Glutamatergic neuron (in vitro differentiated cells): ENCODE measurements at regions not wholly inside any gene's neighbourhood (a gene's known extent, or its start where the extent isn't known, plus 50 kb on each side); places are given as distances from the start of the nearest gene placed in this dataset.
"Not testable (repeated sequence)": the region's sequence is repeated elsewhere in the genome, so short reads cannot be mapped to it uniquely, and the experiment has no call there.

ENCODE experiments used
- DNase-seq: peaks from one replicate; pipeline ENCODE4 v3.0.0; 2022
- H3K27ac Mint-ChIP-seq: one replicate; pipeline ENCODE4 v1.8.0; 2020; ENCODE audit warnings: mild to moderate bottlenecking, mixed read lengths, inconsistent platforms; ENCODE audit not compliant: unreplicated experiment
- H3K27me3 Mint-ChIP-seq: one replicate; pipeline ENCODE4 v1.8.0; 2020; ENCODE audit warnings: mild to moderate bottlenecking, moderate library complexity, mixed read lengths, inconsistent platforms; ENCODE audit not compliant: unreplicated experiment
- H3K36me3 Mint-ChIP-seq: one replicate; pipeline ENCODE4 v1.8.0; 2020; ENCODE audit warnings: mild to moderate bottlenecking, mixed read lengths, inconsistent platforms; ENCODE audit not compliant: unreplicated experiment
- H3K4me1 Mint-ChIP-seq: one replicate; pipeline ENCODE4 v1.8.0; 2020; ENCODE audit warnings: mild to moderate bottlenecking, low read depth, mixed read lengths, inconsistent platforms; ENCODE audit not compliant: unreplicated experiment
- H3K4me3 Mint-ChIP-seq: one replicate; pipeline ENCODE4 v1.8.0; 2020; ENCODE audit warnings: mild to moderate bottlenecking, mixed read lengths, inconsistent platforms; ENCODE audit not compliant: unreplicated experiment
- H3K9me3 Mint-ChIP-seq: one replicate; pipeline ENCODE4 v1.8.0; 2020; ENCODE audit warnings: mild to moderate bottlenecking, moderate library complexity, mixed read lengths, inconsistent platforms; ENCODE audit not compliant: unreplicated experiment
- TF ChIP-seq, protein P1 (sequence below): fragments of 200-600 bp; sonication (generic); IDR thresholded peaks from one replicate; pipeline ENCODE4 v1.5.0; 2021; ENCODE audit not compliant: partially characterized antibody, unreplicated experiment

- Mint-ChIP-seq H3K27ac (no peak overlapping the region), H3K4me1 (no peaks in the 10 kb centered on the region), H3K27me3 (no peaks in the 10 kb centered on the region), H3K36me3 (no peaks in the 10 kb centered on the region), H3K4me3 (no peak overlapping the region), H3K9me3 (peaks cover 5% of the 10 kb centered on the region)
- DNase-seq = no peak
- TF ChIP-seq, protein P1, sequence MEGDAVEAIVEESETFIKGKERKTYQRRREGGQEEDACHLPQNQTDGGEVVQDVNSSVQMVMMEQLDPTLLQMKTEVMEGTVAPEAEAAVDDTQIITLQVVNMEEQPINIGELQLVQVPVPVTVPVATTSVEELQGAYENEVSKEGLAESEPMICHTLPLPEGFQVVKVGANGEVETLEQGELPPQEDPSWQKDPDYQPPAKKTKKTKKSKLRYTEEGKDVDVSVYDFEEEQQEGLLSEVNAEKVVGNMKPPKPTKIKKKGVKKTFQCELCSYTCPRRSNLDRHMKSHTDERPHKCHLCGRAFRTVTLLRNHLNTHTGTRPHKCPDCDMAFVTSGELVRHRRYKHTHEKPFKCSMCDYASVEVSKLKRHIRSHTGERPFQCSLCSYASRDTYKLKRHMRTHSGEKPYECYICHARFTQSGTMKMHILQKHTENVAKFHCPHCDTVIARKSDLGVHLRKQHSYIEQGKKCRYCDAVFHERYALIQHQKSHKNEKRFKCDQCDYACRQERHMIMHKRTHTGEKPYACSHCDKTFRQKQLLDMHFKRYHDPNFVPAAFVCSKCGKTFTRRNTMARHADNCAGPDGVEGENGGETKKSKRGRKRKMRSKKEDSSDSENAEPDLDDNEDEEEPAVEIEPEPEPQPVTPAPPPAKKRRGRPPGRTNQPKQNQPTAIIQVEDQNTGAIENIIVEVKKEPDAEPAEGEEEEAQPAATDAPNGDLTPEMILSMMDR = no peak
These were observed 438.5 kb downstream of the ZNF536 start for GRCh38 chr19:30810726-30811125.

GRCh38 chr19:30807278-30807677 lies 435.1 kb downstream of the ZNF536 start:
- Mint-ChIP-seq H3K36me3 (no peaks in the 10 kb centered on the region), H3K27me3 (peaks cover 3% of the 10 kb centered on the region), H3K4me3 (no peak overlapping the region), H3K9me3 (peaks cover 6% of the 10 kb centered on the region), H3K4me1 (peaks cover 3% of the 10 kb centered on the region), H3K27ac (no peak overlapping the region)
- no peak for DNase-seq
- TF ChIP-seq, protein P1 = no peak

DNA sequence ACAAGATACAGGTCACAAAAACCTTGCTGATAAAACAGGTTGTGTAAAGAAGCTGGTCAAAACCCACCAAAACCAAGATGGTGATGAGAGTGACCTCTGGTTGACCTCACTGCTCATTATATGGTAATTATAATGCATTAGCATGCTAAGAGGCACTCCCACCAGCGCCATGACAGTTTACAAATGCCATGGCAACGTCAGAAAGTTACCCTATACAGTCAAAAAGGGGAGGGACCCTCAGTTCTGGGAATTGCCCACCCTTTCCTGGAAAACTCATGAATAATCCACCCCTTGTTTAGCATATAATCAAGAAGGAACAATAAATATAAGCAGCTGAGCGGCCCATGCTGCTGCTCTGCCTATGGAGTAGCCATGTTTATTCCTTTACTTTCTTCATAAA lies 434.1 kb downstream of the ZNF536 start:
- H3K27me3 Mint-ChIP-seq = peaks cover 3% of the 10 kb centered on the region
- peaks cover 3% of the 10 kb centered on the region for H3K4me1 Mint-ChIP-seq
- H3K36me3 Mint-ChIP-seq = no peaks in the 10 kb centered on the region
- no peak for DNase-seq
- peaks cover 6% of the 10 kb centered on the region for H3K9me3 Mint-ChIP-seq
- H3K4me3 Mint-ChIP-seq = no peak overlapping the region
- TF ChIP-seq, protein P1 = no peak
- no peak overlapping the region for H3K27ac Mint-ChIP-seq

DNA sequence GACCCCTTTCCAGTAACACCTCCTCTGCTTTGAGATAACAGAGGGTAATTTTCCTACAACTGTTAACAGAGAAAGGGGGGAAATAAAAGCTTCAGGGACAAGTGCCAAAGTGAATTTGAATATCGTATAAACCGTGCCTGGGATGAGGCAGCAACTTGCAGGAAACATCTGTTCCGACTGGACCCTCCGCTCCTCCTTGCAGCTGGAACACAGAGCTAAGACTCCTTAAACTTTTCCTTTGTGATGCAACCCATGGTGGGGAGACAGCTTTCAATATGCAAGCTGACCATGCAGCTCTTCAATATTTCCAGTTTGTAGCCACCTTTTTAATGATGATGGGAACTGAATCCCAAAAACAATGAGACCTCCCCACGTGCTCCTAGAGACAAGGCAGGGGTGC lies 432.6 kb downstream of the ZNF536 start:
- Mint-ChIP-seq H3K4me3 (no peak overlapping the region), H3K27ac (no peak overlapping the region), H3K4me1 (peaks cover 3% of the 10 kb centered on the region), H3K27me3 (peaks cover 3% of the 10 kb centered on the region), H3K9me3 (peaks cover 6% of the 10 kb centered on the region), H3K36me3 (no peaks in the 10 kb centered on the region)
- TF ChIP-seq, protein P1 = no peak
- no peak for DNase-seq

DNA sequence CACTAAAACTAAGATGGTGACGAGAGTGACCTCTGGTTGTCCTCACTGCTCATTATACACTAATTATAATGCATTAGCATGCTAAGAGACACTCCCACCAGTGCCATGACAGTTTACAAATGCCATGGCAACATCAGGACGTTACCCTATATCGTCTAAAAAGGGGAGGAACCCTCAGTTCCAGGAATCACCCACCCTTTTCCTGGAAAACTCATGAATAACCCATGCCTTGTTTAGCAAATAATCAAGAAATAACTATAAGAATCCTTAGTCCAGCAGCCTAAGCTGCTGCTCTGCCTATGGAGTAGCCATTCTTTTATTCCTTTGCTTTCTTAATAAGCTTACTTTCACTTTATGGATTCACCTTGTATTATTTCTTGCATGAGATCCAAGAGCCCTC lies 432.1 kb downstream of the ZNF536 start:
- H3K4me3 Mint-ChIP-seq, H3K27me3 Mint-ChIP-seq, H3K27ac Mint-ChIP-seq, H3K9me3 Mint-ChIP-seq, DNase-seq, H3K36me3 Mint-ChIP-seq, H3K4me1 Mint-ChIP-seq: not testable (repeated sequence)

DNA sequence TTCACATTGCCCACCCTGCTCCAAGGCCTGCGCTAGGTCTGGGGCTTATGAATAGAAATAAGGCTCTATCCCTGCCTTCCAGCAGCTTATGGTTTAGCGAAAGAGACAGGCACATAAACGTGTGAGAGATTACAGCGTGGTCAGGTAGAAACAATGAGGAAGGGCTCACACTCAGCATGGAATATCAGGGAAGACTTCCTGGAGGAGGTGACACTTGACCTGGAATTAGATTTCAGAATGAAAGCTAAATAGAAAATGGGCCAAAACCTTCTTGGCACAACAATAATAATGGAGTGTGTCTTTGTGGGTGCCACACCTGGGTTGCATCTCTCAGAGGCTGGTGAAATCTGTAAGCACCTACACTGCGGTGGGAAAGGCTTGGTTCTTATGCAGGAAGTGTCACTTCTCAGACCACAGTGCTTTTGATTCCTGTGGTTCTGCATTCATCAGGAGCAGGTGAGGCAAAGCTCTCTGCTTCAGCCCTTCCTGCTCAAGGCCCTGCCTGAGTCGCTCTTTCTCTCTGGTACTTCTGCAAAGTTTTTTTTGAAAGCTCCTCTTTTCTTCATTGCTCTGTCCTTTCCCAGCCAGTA lies 430.3 kb downstream of the ZNF536 start:
- Mint-ChIP-seq H3K4me3 (no peak overlapping the region), H3K4me1 (peaks cover 3% of the 10 kb centered on the region), H3K27me3 (peaks cover 3% of the 10 kb centered on the region), H3K9me3 (peaks cover 4% of the 10 kb centered on the region), H3K27ac (no peak overlapping the region), H3K36me3 (no peaks in the 10 kb centered on the region)
- TF ChIP-seq, protein P1 = no peak
- DNase-seq = no peak
